IMR-90 (cell line): ENCODE measurements at regions not wholly inside any gene's neighbourhood (a gene's known extent, or its start where the extent isn't known, plus 50 kb on each side); places are given as distances from the start of the nearest gene placed in this dataset.

ENCODE experiments used
- ATAC-seq: fragments of 200-7000 bp; cut with Tn5 transposase; 2 replicates; pipeline ENCODE4 v1.9.1; 2020; ENCODE audit warnings: low read depth, mild to moderate bottlenecking, moderate library complexity
- BruUV-seq: library from RNA; stranded (reverse); fragments of 400-500 nt; replicated peaks from 2 replicates; lab custom pipeline; 2021; lab: Mats Ljungman, UMichigan
- CTCF ChIA-PET: fragments of 300-600 bp; formaldehyde crosslinking; extraction: SDS; loops from one replicate; lab custom pipeline; 2021; ENCODE audit warnings: antibody characterized with exemption; lab: Yijun Ruan, JAX
- POLR2A ChIA-PET: fragments of 300-600 bp; sonication (Branson Sonifier 250); formaldehyde crosslinking; loops from one replicate; lab custom pipeline; 2022; ENCODE audit warnings: antibody characterized with exemption; ENCODE audit not compliant: unreplicated experiment; lab: Charles Lee
- DNase-seq: peaks from one replicate; pipeline ENCODE4 v3.0.0; 2013
- H2AFZ ChIP-seq: replicated peaks from 2 replicates; pipeline ENCODE3; 2013; ENCODE audit warnings: low read length, mild to moderate bottlenecking; ENCODE audit not compliant: poor library complexity
- H2AK5ac ChIP-seq: 2 replicates; pipeline ENCODE4 v1.6.1; 2013; ENCODE audit warnings: low read depth, low read length, inconsistent platforms
- H2AK9ac ChIP-seq: replicated peaks from 2 replicates; pipeline ENCODE3; 2013; ENCODE audit warnings: mild to moderate bottlenecking, low read depth, low read length, moderate library complexity; ENCODE audit not compliant: poor library complexity
- H2BK120ac ChIP-seq: 2 replicates; pipeline ENCODE4 v1.6.1; 2013; ENCODE audit warnings: low read depth, low read length, inconsistent platforms
- H2BK15ac ChIP-seq: 3 replicates; pipeline ENCODE4 v1.6.1; 2013; ENCODE audit warnings: low read depth, low read length, inconsistent platforms
- H2BK20ac ChIP-seq: 2 replicates; pipeline ENCODE4 v1.6.1; 2013; ENCODE audit warnings: low read depth, mild to moderate bottlenecking, inconsistent platforms, low read length, moderate library complexity
- H2BK5ac ChIP-seq: 2 replicates; pipeline ENCODE4 v1.6.1; 2013; ENCODE audit warnings: mild to moderate bottlenecking, low read depth, low read length, inconsistent platforms; ENCODE audit not compliant: poor library complexity, severe bottlenecking
- H3K14ac ChIP-seq: replicated peaks from 2 replicates; pipeline ENCODE4 v1.6.1; 2013; ENCODE audit warnings: low read depth, low read length, inconsistent platforms
- H3K18ac ChIP-seq: 2 replicates; pipeline ENCODE4 v1.6.1; 2013; ENCODE audit warnings: low read depth, low read length, control low read depth
- H3K23ac ChIP-seq: 2 replicates; pipeline ENCODE4 v1.6.1; 2013; ENCODE audit warnings: low read depth, low read length, inconsistent platforms
- H3K27ac ChIP-seq: 2 replicates; pipeline ENCODE4 v1.5.1; 2013; ENCODE audit warnings: mild to moderate bottlenecking, control low read depth, low read length; ENCODE audit not compliant: insufficient read depth
- H3K27me3 ChIP-seq: 2 replicates; pipeline ENCODE4 v1.6.1; 2013; ENCODE audit warnings: low read length; ENCODE audit not compliant: control insufficient read depth, insufficient read depth
- H3K36me3 ChIP-seq: 2 replicates; pipeline ENCODE4 v1.6.1; 2013; ENCODE audit warnings: low read length, mixed read lengths; ENCODE audit not compliant: control insufficient read depth, insufficient read depth
- H3K4ac ChIP-seq: 2 replicates; pipeline ENCODE4 v1.6.1; 2013; ENCODE audit warnings: low read depth, low read length, inconsistent platforms
- H3K4me1 ChIP-seq: 2 replicates; pipeline ENCODE4 v1.6.1; 2013; ENCODE audit warnings: low read length, mixed read lengths; ENCODE audit not compliant: control insufficient read depth, insufficient read depth
- H3K4me2 ChIP-seq: 2 replicates; pipeline ENCODE4 v1.6.1; 2013; ENCODE audit warnings: low read depth, mild to moderate bottlenecking, control low read depth, low read length, moderate library complexity
- H3K4me3 ChIP-seq: 2 replicates; pipeline ENCODE4 v1.5.1; 2013; ENCODE audit warnings: low read depth, mild to moderate bottlenecking, control low read depth, low read length, moderate library complexity; ENCODE audit not compliant: insufficient read depth
- H3K56ac ChIP-seq: 2 replicates; pipeline ENCODE4 v1.6.1; 2013; ENCODE audit warnings: low read length, inconsistent platforms; ENCODE audit not compliant: insufficient read depth; ENCODE audit errors: extremely low read depth
- H3K79me1 ChIP-seq, 2 experiments: 2 replicates each; pipeline ENCODE4 v1.6.1; 2013; ENCODE audit warnings: low read length in 2 of 2, inconsistent platforms in 1 of 2, low read depth in 1 of 2
- H3K9ac ChIP-seq: 2 replicates; pipeline ENCODE4 v1.6.1; 2013; ENCODE audit warnings: low read depth, low read length, control low read depth
- H3K9me1 ChIP-seq: 2 replicates; pipeline ENCODE4 v1.6.1; 2013; ENCODE audit warnings: low read length, inconsistent platforms; ENCODE audit not compliant: insufficient read depth
- H3K9me3 ChIP-seq: 2 replicates; pipeline ENCODE4 v1.6.1; 2013; ENCODE audit warnings: low read length; ENCODE audit not compliant: control insufficient read depth, insufficient read depth
- H4K20me1 ChIP-seq: 2 replicates; pipeline ENCODE4 v1.6.1; 2013; ENCODE audit warnings: low read length, inconsistent platforms; ENCODE audit not compliant: insufficient read depth
- H4K5ac ChIP-seq: 2 replicates; pipeline ENCODE4 v1.6.1; 2013; ENCODE audit warnings: mild to moderate bottlenecking, low read depth, low read length, control low read depth
- H4K8ac ChIP-seq, 2 experiments: 2 replicates each; pipeline ENCODE4 v1.6.1; 2013; ENCODE audit warnings: low read depth in 2 of 2, low read length in 2 of 2, control low read depth in 1 of 2, inconsistent platforms in 1 of 2
- H4K91ac ChIP-seq: 2 replicates; pipeline ENCODE4 v1.6.1; 2013; ENCODE audit warnings: low read depth, low read length, inconsistent platforms; ENCODE audit not compliant: insufficient read depth
- BHLHE40 ChIP-seq: fragments of 150-350 bp; IDR thresholded peaks from 2 replicates; pipeline ENCODE4 v1.6.1; 2016; ENCODE audit warnings: mild to moderate bottlenecking, low read depth, low read length
- CEBPB ChIP-seq: IDR thresholded peaks from 2 replicates; pipeline ENCODE4 v1.6.1; 2012; ENCODE audit warnings: low read depth, low read length, improper control_type of control experiment
- CHD1 ChIP-seq: IDR thresholded peaks from 2 replicates; pipeline ENCODE4 v1.6.1; 2012; ENCODE audit warnings: low read depth, low read length, improper control_type of control experiment
- ELK1 ChIP-seq: fragments of 150-350 bp; IDR thresholded peaks from 2 replicates; pipeline ENCODE4 v1.6.1; 2016; ENCODE audit warnings: low read depth, mild to moderate bottlenecking, low read length, moderate library complexity, borderline replicate concordance
- FOS ChIP-seq: fragments of 150-350 bp; IDR thresholded peaks from 2 replicates; pipeline ENCODE4 v1.6.1; 2016; ENCODE audit warnings: low read depth, low read length
- MAFK ChIP-seq: IDR thresholded peaks from 2 replicates; pipeline ENCODE4 v1.6.1; 2012; ENCODE audit warnings: low read depth, low read length, improper control_type of control experiment
- MAZ ChIP-seq: IDR thresholded peaks from 2 replicates; pipeline ENCODE4 v1.6.1; 2012; ENCODE audit warnings: low read depth, mild to moderate bottlenecking, low read length, improper control_type of control experiment, moderate library complexity, borderline replicate concordance
- MXI1 ChIP-seq: IDR thresholded peaks from 2 replicates; pipeline ENCODE4 v1.6.1; 2012; ENCODE audit warnings: low read depth, mild to moderate bottlenecking, low read length, moderate library complexity, borderline replicate concordance
- NFE2L2 ChIP-seq: fragments of 150-350 bp; IDR thresholded peaks from 2 replicates; pipeline ENCODE4 v1.6.1; 2016; ENCODE audit warnings: low read depth, mild to moderate bottlenecking, low read length
- POLR2A ChIP-seq: IDR thresholded peaks from 2 replicates; pipeline ENCODE4 v1.6.1; 2012; ENCODE audit warnings: mild to moderate bottlenecking, low read depth, low read length
- RAD21 ChIP-seq: IDR thresholded peaks from 2 replicates; pipeline ENCODE4 v1.6.1; 2012; ENCODE audit warnings: low read length, improper control_type of control experiment
- RCOR1 ChIP-seq: IDR thresholded peaks from 2 replicates; pipeline ENCODE4 v1.6.1; 2012; ENCODE audit warnings: mild to moderate bottlenecking, low read length, improper control_type of control experiment; ENCODE audit not compliant: insufficient replicate concordance
- RFX5 ChIP-seq: IDR thresholded peaks from 2 replicates; pipeline ENCODE4 v1.8.0; 2012; ENCODE audit warnings: low read depth, mild to moderate bottlenecking, low read length, moderate library complexity
- SMC3 ChIP-seq: fragments of 150-350 bp; IDR thresholded peaks from 2 replicates; pipeline ENCODE4 v1.6.1; 2016; ENCODE audit warnings: low read depth, mild to moderate bottlenecking, antibody characterized with exemption, low read length, moderate library complexity
- WGBS, 2 experiments: methylation state at CpG; one replicate each; pipeline versions ENCODE4 v1.1.5 to v1.1.7; 2013; ENCODE audit warnings: missing lambda C conversion rate in 2 of 2; ENCODE audit not compliant: insufficient read length in 1 of 2; ENCODE audit errors: extremely low coverage in 2 of 2; 5-methylcytosine and 5-hydroxymethylcytosine counted together
- dilution Hi-C: fragments of 300-500 bp; cut with HindIII; formaldehyde crosslinking; loops from one replicate; pipeline ENCODE4 v1.14.3; 2018; ENCODE audit warnings: low sequenced_read_pairs; ENCODE audit not compliant: unreplicated experiment
- in situ Hi-C: fragments of 300-500 bp; cut with MboI; formaldehyde crosslinking; loops from 3 replicates; pipeline ENCODE4 v1.14.3; 2019; ENCODE audit warnings: low sequenced_read_pairs, inconsistent platforms, mixed read lengths
- intact Hi-C: fragments of 100-400 bp; cut with micrococcal nuclease; formaldehyde crosslinking; loops from 2 replicates; pipeline ENCODE4 v1.10.0; 2022
- TF ChIP-seq, protein P1 (sequence below): conservative IDR thresholded peaks from 2 replicates; pipeline ENCODE4 v1.5.1; 2012; ENCODE audit warnings: mild to moderate bottlenecking, low read depth, low read length, improper control_type of control experiment
- TF ChIP-seq, protein P2 (sequence below): fragments of 150-350 bp; IDR thresholded peaks from 2 replicates; pipeline ENCODE4 v1.6.1; 2017; ENCODE audit warnings: mild to moderate bottlenecking, antibody characterized with exemption, low read length, low read depth

DNA sequence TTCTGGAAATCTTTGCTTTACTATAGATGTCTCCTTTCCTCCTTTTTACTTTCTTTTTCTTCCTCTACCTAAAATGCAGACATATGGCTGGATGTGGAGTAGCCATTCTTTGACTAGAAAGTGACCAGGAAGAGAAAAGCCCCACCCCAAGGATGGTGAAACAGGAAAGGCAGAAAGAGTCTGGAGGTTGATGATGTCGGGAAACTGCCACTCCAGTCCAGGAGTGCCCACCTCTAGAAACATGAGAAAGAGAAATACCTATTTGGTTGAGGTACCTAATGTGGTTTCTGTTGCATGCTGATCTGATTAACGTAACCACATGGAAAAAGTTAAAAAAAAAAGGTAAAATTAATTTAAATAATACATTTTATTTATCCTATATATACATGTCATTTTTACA is 55.2 kb upstream of the SSR3 start:
- Histone ChIP-seq H3K14ac (no peak overlapping the region), H4K91ac (no peak overlapping the region), H2AFZ (no peak overlapping the region), H4K20me1 (no peaks in the 10 kb centered on the region), H3K4me2 (no peak overlapping the region), H2AK9ac (no peak overlapping the region), H2BK15ac (no peak overlapping the region), H3K9me1 (peaks cover 7% of the 10 kb centered on the region), H2BK5ac (no peak overlapping the region), H4K8ac (no peak overlapping the region), H3K18ac (no peak overlapping the region), H2BK120ac (no peak overlapping the region), H3K23ac (no peak overlapping the region), H3K27me3 (no peaks in the 10 kb centered on the region), H2BK20ac (no peak overlapping the region), H3K4ac (no peak overlapping the region), H3K4me3 (no peak overlapping the region), H4K5ac (no peak overlapping the region), H2AK5ac (no peak overlapping the region), H3K79me1 (no peaks in the 10 kb centered on the region), H3K9me3 (no peaks in the 10 kb centered on the region), H3K27ac (no peak overlapping the region), H3K36me3 (no peaks in the 10 kb centered on the region), H3K56ac (no peak overlapping the region), H3K9ac (no peak overlapping the region), H3K4me1 (peaks cover 8% of the 10 kb centered on the region; the same call in 1 of the 2 replicates)
- dilution Hi-C loops, result no loop called here
- BruUV-seq, result no TSS peak
- TF ChIP-seq BHLHE40 (no peak), RAD21 (no peak), FOS (no peak), RCOR1 (no peak), MAFK (no peak), MXI1 (no peak), CHD1 (no peak), ELK1 (no peak), MAZ (no peak), POLR2A (no peak), SMC3 (no peak), NFE2L2 (no peak), CEBPB (no peak), RFX5 (no peak)
- TF ChIP-seq, protein P1, sequence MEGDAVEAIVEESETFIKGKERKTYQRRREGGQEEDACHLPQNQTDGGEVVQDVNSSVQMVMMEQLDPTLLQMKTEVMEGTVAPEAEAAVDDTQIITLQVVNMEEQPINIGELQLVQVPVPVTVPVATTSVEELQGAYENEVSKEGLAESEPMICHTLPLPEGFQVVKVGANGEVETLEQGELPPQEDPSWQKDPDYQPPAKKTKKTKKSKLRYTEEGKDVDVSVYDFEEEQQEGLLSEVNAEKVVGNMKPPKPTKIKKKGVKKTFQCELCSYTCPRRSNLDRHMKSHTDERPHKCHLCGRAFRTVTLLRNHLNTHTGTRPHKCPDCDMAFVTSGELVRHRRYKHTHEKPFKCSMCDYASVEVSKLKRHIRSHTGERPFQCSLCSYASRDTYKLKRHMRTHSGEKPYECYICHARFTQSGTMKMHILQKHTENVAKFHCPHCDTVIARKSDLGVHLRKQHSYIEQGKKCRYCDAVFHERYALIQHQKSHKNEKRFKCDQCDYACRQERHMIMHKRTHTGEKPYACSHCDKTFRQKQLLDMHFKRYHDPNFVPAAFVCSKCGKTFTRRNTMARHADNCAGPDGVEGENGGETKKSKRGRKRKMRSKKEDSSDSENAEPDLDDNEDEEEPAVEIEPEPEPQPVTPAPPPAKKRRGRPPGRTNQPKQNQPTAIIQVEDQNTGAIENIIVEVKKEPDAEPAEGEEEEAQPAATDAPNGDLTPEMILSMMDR, result no peak
- TF ChIP-seq, protein P2, sequence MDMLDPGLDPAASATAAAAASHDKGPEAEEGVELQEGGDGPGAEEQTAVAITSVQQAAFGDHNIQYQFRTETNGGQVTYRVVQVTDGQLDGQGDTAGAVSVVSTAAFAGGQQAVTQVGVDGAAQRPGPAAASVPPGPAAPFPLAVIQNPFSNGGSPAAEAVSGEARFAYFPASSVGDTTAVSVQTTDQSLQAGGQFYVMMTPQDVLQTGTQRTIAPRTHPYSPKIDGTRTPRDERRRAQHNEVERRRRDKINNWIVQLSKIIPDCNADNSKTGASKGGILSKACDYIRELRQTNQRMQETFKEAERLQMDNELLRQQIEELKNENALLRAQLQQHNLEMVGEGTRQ, result no peak
- ATAC-seq (no peak), DNase-seq (no peak)
- no CpG with 5 or more reads among the region's 2 CpGs for WGBS, 2 experiments
- ChIA-PET POLR2A (no interaction called here), CTCF (no interaction called here)
- intact Hi-C loops, result no loop called here
- in situ Hi-C loops, result no loop called here
